Colonic mucosa (tissue), 4 donors: ENCODE measurements at regions not wholly inside any gene's neighbourhood (a gene's known extent, or its start where the extent isn't known, plus 50 kb on each side); places are given as distances from the start of the nearest gene placed in this dataset.

Experiments
- DNase-seq: peaks from one replicate; pipeline ENCODE4 v3.0.0-alpha.2; 2020
- H3K27ac ChIP-seq: fragments of 200-600 bp; one replicate; pipeline ENCODE4 v1.8.0; 2021
- H3K27me3 ChIP-seq: fragments of 200-600 bp; one replicate; pipeline ENCODE4 v1.8.0; 2021
- H3K36me3 ChIP-seq: fragments of 200-600 bp; one replicate; pipeline ENCODE4 v1.8.0; 2021
- H3K4me1 ChIP-seq: fragments of 200-600 bp; one replicate; pipeline ENCODE4 v1.8.0; 2021; ENCODE audit warnings: mild to moderate bottlenecking
- H3K4me3 ChIP-seq: fragments of 200-600 bp; one replicate; pipeline ENCODE4 v1.8.0; 2021
- H3K9ac ChIP-seq, 2 donors: one replicate each; pipeline ENCODE4 v1.7.0; 2013; ENCODE audit warnings: control low read depth in 2 of 2, low read depth in 2 of 2, low read length in 2 of 2
- H3K9me3 ChIP-seq: fragments of 200-600 bp; one replicate; pipeline ENCODE4 v1.8.0; 2021
- intact Hi-C: fragments of 100-400 bp; cut with DNase I; formaldehyde crosslinking; loops from one replicate; pipeline ENCODE4 v1.14.1; 2022
- TF ChIP-seq, protein P1 (sequence below): fragments of 200-600 bp; IDR thresholded peaks from one replicate; pipeline ENCODE4 v1.8.0; 2022; ENCODE audit warnings: antibody characterized with exemption, mild to moderate bottlenecking
- donor health status: healthy.
- donor health status: DM: no; HTN: no; CAD: no.
- donor health status: DM: no; HTN: no; CAD: no.

DNA sequence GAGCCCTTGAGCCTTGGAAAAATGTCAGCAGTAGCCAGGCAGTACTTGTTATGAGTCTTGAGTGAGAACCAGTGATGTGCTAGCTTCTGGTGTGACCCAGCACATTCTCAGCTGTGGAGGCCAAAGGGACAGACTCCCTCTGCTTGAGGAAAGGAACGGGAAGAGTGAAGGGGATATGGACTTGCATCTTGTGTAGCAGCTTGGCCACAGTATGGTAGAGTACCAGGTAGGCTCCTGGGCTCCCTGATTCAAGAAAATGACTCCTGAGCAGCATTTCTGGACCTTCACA lies 1601.9 kb upstream of the ADGRL3 start:
- H3K9ac ChIP-seq = no peak overlapping the region
- TF ChIP-seq, protein P1, sequence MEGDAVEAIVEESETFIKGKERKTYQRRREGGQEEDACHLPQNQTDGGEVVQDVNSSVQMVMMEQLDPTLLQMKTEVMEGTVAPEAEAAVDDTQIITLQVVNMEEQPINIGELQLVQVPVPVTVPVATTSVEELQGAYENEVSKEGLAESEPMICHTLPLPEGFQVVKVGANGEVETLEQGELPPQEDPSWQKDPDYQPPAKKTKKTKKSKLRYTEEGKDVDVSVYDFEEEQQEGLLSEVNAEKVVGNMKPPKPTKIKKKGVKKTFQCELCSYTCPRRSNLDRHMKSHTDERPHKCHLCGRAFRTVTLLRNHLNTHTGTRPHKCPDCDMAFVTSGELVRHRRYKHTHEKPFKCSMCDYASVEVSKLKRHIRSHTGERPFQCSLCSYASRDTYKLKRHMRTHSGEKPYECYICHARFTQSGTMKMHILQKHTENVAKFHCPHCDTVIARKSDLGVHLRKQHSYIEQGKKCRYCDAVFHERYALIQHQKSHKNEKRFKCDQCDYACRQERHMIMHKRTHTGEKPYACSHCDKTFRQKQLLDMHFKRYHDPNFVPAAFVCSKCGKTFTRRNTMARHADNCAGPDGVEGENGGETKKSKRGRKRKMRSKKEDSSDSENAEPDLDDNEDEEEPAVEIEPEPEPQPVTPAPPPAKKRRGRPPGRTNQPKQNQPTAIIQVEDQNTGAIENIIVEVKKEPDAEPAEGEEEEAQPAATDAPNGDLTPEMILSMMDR = no peak
- no peaks in the 10 kb centered on the region for H3K27me3 ChIP-seq
- DNase-seq = no peak
- H3K36me3 ChIP-seq = no peaks in the 10 kb centered on the region
- no peaks in the 10 kb centered on the region for H3K4me1 ChIP-seq
- intact Hi-C loops = no loop called here
- H3K27ac ChIP-seq = no peak overlapping the region
- H3K4me3 ChIP-seq = no peak overlapping the region
- no peaks in the 10 kb centered on the region for H3K9me3 ChIP-seq

DNA sequence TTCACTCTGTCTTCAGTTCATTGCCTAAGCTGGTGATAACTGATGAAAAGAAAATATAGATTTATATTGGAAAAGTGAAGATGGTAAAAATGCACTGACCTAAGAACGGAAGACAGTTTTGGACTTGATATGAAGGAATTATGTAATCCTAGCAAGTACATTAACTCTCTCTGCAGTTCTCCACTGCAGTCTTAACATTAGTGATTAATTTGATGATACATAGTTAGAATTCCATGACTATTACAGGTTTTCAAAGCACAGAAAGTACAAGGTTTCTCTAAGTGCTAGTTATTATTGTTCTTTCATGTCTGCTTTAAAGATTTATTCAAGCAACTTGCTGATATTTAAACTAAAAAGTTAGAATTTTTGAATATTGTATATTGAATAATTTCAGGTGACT lies 1591.7 kb upstream of the ADGRL3 start:
- TF ChIP-seq, protein P1 = no peak
- no peaks in the 10 kb centered on the region for H3K36me3 ChIP-seq
- no peak overlapping the region for H3K9ac ChIP-seq
- no peaks in the 10 kb centered on the region for H3K4me1 ChIP-seq
- H3K9me3 ChIP-seq = no peaks in the 10 kb centered on the region
- H3K27me3 ChIP-seq = no peaks in the 10 kb centered on the region
- intact Hi-C loops = no loop called here
- H3K27ac ChIP-seq = no peak overlapping the region
- no peak for DNase-seq
- no peak overlapping the region for H3K4me3 ChIP-seq

DNA sequence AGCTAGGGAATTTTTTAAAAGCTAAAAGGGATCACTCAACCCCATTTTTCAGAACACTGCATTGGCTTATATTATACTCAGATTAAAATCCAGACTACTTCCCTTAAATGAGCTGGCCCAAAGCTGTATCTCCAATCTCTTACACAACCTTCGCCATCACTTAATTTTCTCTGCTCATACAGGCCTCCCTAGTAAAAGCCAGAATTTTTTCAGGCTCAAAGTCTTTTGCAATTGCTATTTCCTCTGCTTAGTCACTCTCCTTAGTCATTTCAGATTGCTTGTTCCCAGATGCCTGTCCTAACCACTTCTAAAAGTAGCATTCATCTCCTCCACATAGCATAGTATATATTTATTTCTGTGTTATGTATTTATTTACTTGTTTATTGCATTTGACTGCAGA lies 1587.9 kb upstream of the ADGRL3 start:
- intact Hi-C loops = no loop called here
- TF ChIP-seq, protein P1 = no peak
- H3K9me3 ChIP-seq = no peaks in the 10 kb centered on the region
- H3K9ac ChIP-seq = no peak overlapping the region
- no peak overlapping the region for H3K4me3 ChIP-seq
- no peak overlapping the region for H3K27ac ChIP-seq
- no peaks in the 10 kb centered on the region for H3K4me1 ChIP-seq
- no peaks in the 10 kb centered on the region for H3K36me3 ChIP-seq
- H3K27me3 ChIP-seq = no peaks in the 10 kb centered on the region
- DNase-seq = no peak

DNA sequence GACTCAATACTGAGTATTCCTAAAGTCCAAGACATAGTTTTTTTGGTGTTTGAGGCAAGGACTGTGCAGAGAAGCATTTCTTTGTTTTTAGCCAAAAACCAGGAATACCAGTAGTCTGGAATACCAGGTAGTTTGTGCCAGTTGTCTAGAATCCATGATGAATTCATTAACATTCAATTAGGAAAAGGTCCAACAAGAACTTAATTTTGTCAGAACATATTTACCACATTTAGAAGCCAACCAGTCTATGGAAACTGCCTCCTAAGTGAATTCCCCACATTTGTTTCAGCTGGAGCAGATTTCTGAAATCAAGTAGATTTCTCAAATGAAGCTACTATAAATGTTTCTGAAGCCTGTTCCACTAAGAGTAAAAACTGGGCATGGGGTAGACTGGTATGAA lies 1584.8 kb upstream of the ADGRL3 start:
- Histone ChIP-seq H3K4me3 (no peak overlapping the region), H3K9ac (no peak overlapping the region), H3K9me3 (no peaks in the 10 kb centered on the region), H3K27me3 (no peaks in the 10 kb centered on the region), H3K36me3 (no peaks in the 10 kb centered on the region), H3K27ac (no peak overlapping the region), H3K4me1 (no peaks in the 10 kb centered on the region)
- TF ChIP-seq, protein P1 = no peak
- DNase-seq = no peak
- intact Hi-C loops = no loop called here

DNA sequence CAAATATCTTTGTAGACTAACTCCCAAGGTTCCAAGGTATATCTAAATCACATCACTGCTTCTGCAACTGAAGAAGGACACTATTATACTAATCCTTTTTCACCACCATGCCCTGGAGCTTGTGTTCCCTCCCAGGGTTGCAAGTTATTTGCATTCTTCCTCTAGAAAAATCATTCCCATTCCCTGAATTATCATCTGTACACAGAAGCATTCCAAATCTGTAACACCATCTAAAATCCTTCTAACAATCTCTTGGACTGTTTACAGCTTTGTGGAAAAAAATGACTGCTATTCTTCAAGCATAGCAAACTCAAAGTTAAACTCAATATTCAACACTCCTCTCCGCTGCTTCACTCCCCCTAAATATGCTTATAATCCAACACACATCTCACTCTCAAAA lies 1570.8 kb upstream of the ADGRL3 start:
- H3K9ac ChIP-seq = no peak overlapping the region
- H3K36me3 ChIP-seq = no peaks in the 10 kb centered on the region
- no peaks in the 10 kb centered on the region for H3K27me3 ChIP-seq
- DNase-seq = no peak
- intact Hi-C loops = no loop called here
- no peak overlapping the region for H3K4me3 ChIP-seq
- no peaks in the 10 kb centered on the region for H3K9me3 ChIP-seq
- no peaks in the 10 kb centered on the region for H3K4me1 ChIP-seq
- H3K27ac ChIP-seq = no peak overlapping the region
- TF ChIP-seq, protein P1 = no peak

DNA sequence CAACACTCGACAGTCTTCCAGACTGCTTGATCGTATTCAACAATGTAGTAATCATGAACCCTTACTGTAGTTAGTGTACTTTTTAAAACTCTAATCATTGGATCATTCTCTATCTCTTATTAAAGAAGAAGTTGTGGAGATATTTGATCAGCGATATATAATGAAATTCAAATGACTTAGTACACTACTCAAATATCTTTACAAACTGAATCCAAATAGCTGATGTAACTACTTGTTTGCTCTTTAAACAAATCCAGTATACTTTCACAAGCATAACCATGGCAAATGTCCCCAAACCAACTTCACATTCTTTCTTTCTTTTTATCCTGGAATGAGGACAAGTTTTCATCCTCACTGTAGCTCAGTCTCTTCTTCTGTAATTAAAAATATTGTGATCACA lies 1569.9 kb upstream of the ADGRL3 start:
- DNase-seq = no peak
- intact Hi-C loops = no loop called here
- H3K4me3 ChIP-seq = no peak overlapping the region
- H3K4me1 ChIP-seq = no peaks in the 10 kb centered on the region
- no peak overlapping the region for H3K27ac ChIP-seq
- no peaks in the 10 kb centered on the region for H3K36me3 ChIP-seq
- no peaks in the 10 kb centered on the region for H3K9me3 ChIP-seq
- TF ChIP-seq, protein P1 = no peak
- no peak overlapping the region for H3K9ac ChIP-seq
- no peaks in the 10 kb centered on the region for H3K27me3 ChIP-seq
